Small intestine (tissue), 7 donors: ENCODE measurements at regions not wholly inside any gene's neighbourhood (a gene's known extent, or its start where the extent isn't known, plus 50 kb on each side); places are given as distances from the start of the nearest gene placed in this dataset.

Experiments
- DNase-seq, 2 donors: peaks; one replicate each; pipeline versions ENCODE4 v3.0.0 to v3.0.0-alpha.2; 2013
- FAIRE-seq: peaks from 2 replicates; lab custom pipeline; 2012; peaks lifted over from hg19 to GRCh38; lab: Jason Lieb, UNC
- H3K27ac ChIP-seq, 3 donors: one replicate each; pipeline ENCODE4 v1.5.1; 2013; ENCODE audit warnings: low read length in 2 of 3, mild to moderate bottlenecking in 2 of 3, control low read depth in 1 of 3, inconsistent platforms in 1 of 3, low read depth in 1 of 3, moderate library complexity in 1 of 3
- H3K27me3 ChIP-seq, 3 donors: one replicate each; pipeline ENCODE4 v1.6.1; 2013; ENCODE audit warnings: low read length in 3 of 3, inconsistent platforms in 1 of 3; ENCODE audit not compliant: control insufficient read depth in 3 of 3, insufficient read depth in 3 of 3
- H3K36me3 ChIP-seq, 3 donors: one replicate each; pipeline ENCODE4 v1.6.1; 2013; ENCODE audit warnings: low read length in 3 of 3, inconsistent platforms in 1 of 3, low read depth in 1 of 3, mild to moderate bottlenecking in 1 of 3, moderate library complexity in 1 of 3; ENCODE audit not compliant: control insufficient read depth in 3 of 3, insufficient read depth in 2 of 3
- H3K4me1 ChIP-seq, 3 donors: one replicate each; pipeline ENCODE4 v1.6.1; 2013; ENCODE audit warnings: low read length in 2 of 3, inconsistent platforms in 1 of 3, low read depth in 1 of 3, mild to moderate bottlenecking in 1 of 3, moderate library complexity in 1 of 3; ENCODE audit not compliant: control insufficient read depth in 3 of 3, insufficient read depth in 2 of 3
- H3K4me3 ChIP-seq, 3 donors: one replicate each; pipeline ENCODE4 v1.5.1; 2013; ENCODE audit warnings: low read length in 3 of 3, control low read depth in 1 of 3, inconsistent platforms in 1 of 3, low read depth in 1 of 3, mild to moderate bottlenecking in 1 of 3, moderate library complexity in 1 of 3
- H3K9me3 ChIP-seq, 2 donors: one replicate each; pipeline ENCODE4 v1.6.1; 2013; ENCODE audit warnings: low read depth in 1 of 2, low read length in 1 of 2; ENCODE audit not compliant: control insufficient read depth in 2 of 2, insufficient read depth in 1 of 2
- WGBS, 3 donors: extraction: QIAGEN DNeasy Blood & Tissue Kit; methylation state at CpG; one replicate each; pipeline ENCODE4 v1.1.7; 2013; 5-methylcytosine and 5-hydroxymethylcytosine counted together
- donor health status: healthy with polysubstance abuse.
- donor health status: control.
- donor health status: control.
- donor health status: Bipolar disorder and iron deficiency.
- donor health status: healthy.

- Histone ChIP-seq H3K27me3 (no peaks in the 10 kb centered on the region), H3K9me3 (no peaks in the 10 kb centered on the region), H3K36me3 (peaks cover 0 to 2% (median 0%) of the 10 kb centered on the region in 3 donors), H3K27ac (no peak overlapping the region), H3K4me3 (no peak overlapping the region), H3K4me1 (no peaks in the 10 kb centered on the region)
- DNase-seq, result no peak
- WGBS, 3 donors, result 87 to 92% (median 88%) methylated on average over 1 of the region's 1 CpG
- no peak for FAIRE-seq
These were observed 262.7 kb upstream of the HABP2 start for GRCh38 chr10:113290137-113290536.

GRCh38 chr10:113291413-113291812 is 261.4 kb upstream of the HABP2 start:
- H3K9me3 ChIP-seq, result no peaks in the 10 kb centered on the region
- H3K4me3 ChIP-seq, result no peak overlapping the region
- WGBS, 3 donors, result 66 to 74% (median 73%) methylated on average over 2 of the region's 2 CpGs
- no peaks in the 10 kb centered on the region for H3K27me3 ChIP-seq
- peaks cover 0 to 2% (median 0%) of the 10 kb centered on the region in 3 donors for H3K36me3 ChIP-seq
- DNase-seq (no peak), FAIRE-seq (no peak)
- no peak overlapping the region for H3K27ac ChIP-seq
- no peaks in the 10 kb centered on the region for H3K4me1 ChIP-seq

GRCh38 chr10:113292086-113292485 is 260.8 kb upstream of the HABP2 start:
- Histone ChIP-seq H3K4me1 (no peaks in the 10 kb centered on the region), H3K27me3 (no peaks in the 10 kb centered on the region), H3K4me3 (no peak overlapping the region), H3K27ac (no peak overlapping the region), H3K9me3 (no peaks in the 10 kb centered on the region), H3K36me3 (peaks cover 0 to 2% (median 0%) of the 10 kb centered on the region in 3 donors)
- WGBS, 3 donors, result 62 to 80% (median 72%) methylated on average over 3 of the region's 3 CpGs
- DNase-seq, result no peak
- FAIRE-seq, result no peak

- no peak overlapping the region for H3K27ac ChIP-seq
- WGBS, 3 donors, result 93 to 95% (median 94%) methylated on average over 5 of the region's 5 CpGs
These were observed 260.1 kb upstream of the HABP2 start for GRCh38 chr10:113292743-113293142.

DNA sequence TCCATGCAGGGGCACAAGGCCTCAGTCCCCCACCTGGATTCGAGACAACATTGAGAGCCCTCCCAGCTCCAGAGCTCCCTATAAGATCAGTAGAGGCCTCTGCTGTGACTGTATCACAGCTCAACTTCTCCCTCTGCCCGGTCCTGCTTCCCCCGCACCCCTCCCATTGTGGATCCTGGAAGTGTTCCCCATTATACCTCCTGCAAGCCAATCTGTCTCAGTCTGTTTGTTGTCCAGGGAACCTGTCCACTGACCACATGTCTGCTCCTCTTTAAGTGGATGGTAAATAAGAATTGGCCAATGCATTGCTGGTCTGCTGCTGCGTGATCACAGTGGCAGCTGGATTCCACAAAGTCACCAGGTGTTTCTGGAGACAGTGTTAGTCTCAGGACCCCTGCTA is 259.7 kb upstream of the HABP2 start:
- 79 to 86% (median 86%) methylated on average over 4 of the region's 4 CpGs for WGBS, 3 donors
- Histone ChIP-seq H3K27me3 (no peaks in the 10 kb centered on the region), H3K36me3 (peaks cover 0 to 2% (median 0%) of the 10 kb centered on the region in 3 donors), H3K9me3 (no peaks in the 10 kb centered on the region), H3K4me3 (no peak overlapping the region), H3K27ac (no peak overlapping the region), H3K4me1 (no peaks in the 10 kb centered on the region)
- no peak for DNase-seq
- FAIRE-seq, result no peak

More at GRCh38 chr10:113292743-113293142, 260.1 kb upstream of the HABP2 start:
- Histone ChIP-seq H3K4me1 (no peaks in the 10 kb centered on the region), H3K27me3 (no peaks in the 10 kb centered on the region), H3K36me3 (peaks cover 0 to 2% (median 0%) of the 10 kb centered on the region in 3 donors), H3K4me3 (no peak overlapping the region), H3K9me3 (no peaks in the 10 kb centered on the region)
- DNase-seq (no peak), FAIRE-seq (no peak)

DNA sequence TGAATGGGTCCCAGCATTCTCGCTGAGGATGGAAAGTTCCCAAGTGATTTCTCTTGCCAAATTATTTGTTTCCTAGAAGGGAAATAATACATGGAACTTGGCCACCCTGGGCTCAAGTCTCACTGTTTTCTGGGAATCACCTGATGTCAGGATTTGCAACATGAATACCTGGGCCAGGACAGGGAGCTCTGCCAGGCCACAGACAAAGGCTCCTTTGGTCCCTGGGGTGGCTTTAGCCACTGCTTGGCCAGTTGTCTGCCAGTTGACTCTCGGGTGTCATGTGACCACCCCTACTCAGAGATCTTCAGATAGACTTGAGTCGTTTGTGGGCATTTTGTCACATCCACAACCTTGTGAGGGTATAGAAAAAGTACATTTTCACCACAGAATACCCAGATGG is 258.0 kb upstream of the HABP2 start:
- 70 to 84% (median 80%) methylated on average over 3 of the region's 3 CpGs for WGBS, 3 donors
- DNase-seq, result no peak
- H3K9me3 ChIP-seq, result no peaks in the 10 kb centered on the region
- no peaks in the 10 kb centered on the region for H3K27me3 ChIP-seq
- no peak overlapping the region for H3K27ac ChIP-seq
- FAIRE-seq, result no peak
- peaks cover 0 to 2% (median 0%) of the 10 kb centered on the region in 3 donors for H3K36me3 ChIP-seq
- no peaks in the 10 kb centered on the region for H3K4me1 ChIP-seq
- no peak overlapping the region for H3K4me3 ChIP-seq

- DNase-seq (no peak), FAIRE-seq (no peak)
- no peak overlapping the region for H3K27ac ChIP-seq
- H3K36me3 ChIP-seq, result no peaks in the 10 kb centered on the region
- no peaks in the 10 kb centered on the region for H3K4me1 ChIP-seq
- no peaks in the 10 kb centered on the region for H3K27me3 ChIP-seq
- H3K4me3 ChIP-seq, result no peak overlapping the region
- H3K9me3 ChIP-seq, result no peaks in the 10 kb centered on the region
- 65 to 78% (median 75%) methylated on average over 5 of the region's 5 CpGs for WGBS, 3 donors
These were observed 255.6 kb upstream of the HABP2 start for GRCh38 chr10:113297226-113297625.

- Histone ChIP-seq H3K36me3 (no peaks in the 10 kb centered on the region), H3K4me3 (no peak overlapping the region), H3K4me1 (no peaks in the 10 kb centered on the region), H3K27ac (no peak overlapping the region), H3K27me3 (no peaks in the 10 kb centered on the region), H3K9me3 (no peaks in the 10 kb centered on the region)
- no peak for DNase-seq
- 95% methylated on average over 6 of the region's 6 CpGs for WGBS, 3 donors
- no peak for FAIRE-seq
These were observed 254.2 kb upstream of the HABP2 start for GRCh38 chr10:113298616-113299015.

DNA sequence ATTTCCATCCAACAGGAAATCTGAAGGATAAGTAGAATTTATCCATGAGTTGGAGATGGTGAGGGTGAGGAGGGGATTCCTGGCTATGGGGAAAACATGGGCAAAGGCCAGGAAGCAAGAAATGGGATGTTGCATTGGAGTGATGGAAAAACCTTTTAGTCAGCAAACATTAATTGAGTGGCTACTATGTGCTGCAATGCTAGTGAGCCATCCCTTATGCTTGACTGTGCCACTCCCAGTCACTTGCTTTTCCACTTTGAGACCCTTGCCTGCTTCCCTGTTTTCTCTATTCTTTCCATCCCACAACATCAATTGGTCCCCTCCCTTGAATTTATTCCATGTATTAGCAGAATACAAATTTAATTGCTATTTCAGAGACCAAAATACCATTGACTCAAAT is 252.7 kb upstream of the HABP2 start:
- Histone ChIP-seq H3K4me3 (no peak overlapping the region), H3K9me3 (no peaks in the 10 kb centered on the region), H3K36me3 (no peaks in the 10 kb centered on the region), H3K27ac (no peak overlapping the region), H3K4me1 (no peaks in the 10 kb centered on the region), H3K27me3 (no peaks in the 10 kb centered on the region)
- FAIRE-seq, result no peak
- DNase-seq, result no peak
